NCI-H2196 (cell line): ENCODE measurements at regions not wholly inside any gene's neighbourhood (a gene's known extent, or its start where the extent isn't known, plus 50 kb on each side); places are given as distances from the start of the nearest gene placed in this dataset.

Experiments
- DNase-seq: peaks from one replicate; lab custom pipeline; 2025; ENCODE audit not compliant: unreplicated experiment; lab: John Stamatoyannopoulos, UW

DNA sequence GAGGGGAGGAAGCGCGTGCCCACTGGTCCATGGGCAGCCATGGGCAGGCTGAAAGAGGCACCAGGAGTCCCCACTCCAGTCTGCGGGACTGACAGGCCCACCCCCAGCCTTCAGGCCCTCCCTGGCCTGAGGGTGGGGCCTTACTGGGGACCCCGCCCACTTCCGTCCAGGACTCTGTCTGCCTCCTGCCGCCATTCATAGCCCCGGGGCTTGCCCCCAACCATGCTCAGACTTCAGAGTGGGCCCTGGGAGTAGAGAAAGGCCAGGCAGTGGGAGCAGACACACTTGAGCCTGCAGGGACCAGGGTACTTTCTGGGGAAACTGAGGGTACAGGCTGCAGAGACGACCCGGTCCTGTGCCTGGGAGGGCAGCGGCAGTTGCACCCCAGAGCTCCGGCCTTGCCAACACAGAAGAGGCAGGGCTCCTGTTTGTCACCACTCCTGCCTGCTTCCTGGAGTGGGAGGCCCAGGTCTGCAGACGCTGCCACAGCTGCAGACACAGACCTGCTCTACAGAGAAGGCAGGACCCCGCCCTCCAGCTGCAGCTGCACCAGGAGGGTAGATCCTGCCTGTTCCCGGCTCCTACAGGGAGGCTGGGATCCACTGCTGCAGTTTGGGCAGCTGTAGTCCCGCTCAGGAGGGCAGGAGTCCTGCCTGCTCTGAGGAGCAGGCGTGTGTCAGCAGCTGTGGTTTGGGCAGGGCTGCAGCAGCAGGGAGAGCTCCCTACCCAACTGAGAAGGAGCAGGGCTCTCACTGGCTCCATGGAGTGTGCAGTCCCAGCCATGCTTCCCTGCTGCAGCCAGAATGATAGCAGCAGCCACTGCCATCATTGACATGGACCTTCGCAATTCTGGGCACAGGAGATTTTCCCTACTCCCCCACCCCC, 387.9 kb upstream of the ANO3 start:
- DNase-seq: no peak

DNA sequence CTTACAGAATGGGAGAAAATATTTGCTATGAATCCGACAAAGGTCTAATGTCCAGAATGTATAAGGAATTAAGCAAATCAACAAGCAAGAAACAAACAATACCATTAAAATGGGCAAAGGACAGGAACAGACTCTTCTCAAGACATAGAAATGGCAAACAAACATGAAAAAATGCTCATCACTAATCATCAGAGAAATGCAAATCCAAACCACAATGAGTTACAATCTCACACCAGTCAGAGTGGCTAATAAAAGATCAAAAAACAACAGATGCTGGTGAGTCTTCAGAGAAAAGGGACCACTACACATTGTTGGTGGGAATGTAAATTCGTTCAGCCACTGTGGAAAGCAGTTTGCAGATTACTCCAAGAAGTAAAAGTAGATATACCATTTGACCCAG, 382.0 kb upstream of the ANO3 start:
- DNase-seq: no peak

DNA sequence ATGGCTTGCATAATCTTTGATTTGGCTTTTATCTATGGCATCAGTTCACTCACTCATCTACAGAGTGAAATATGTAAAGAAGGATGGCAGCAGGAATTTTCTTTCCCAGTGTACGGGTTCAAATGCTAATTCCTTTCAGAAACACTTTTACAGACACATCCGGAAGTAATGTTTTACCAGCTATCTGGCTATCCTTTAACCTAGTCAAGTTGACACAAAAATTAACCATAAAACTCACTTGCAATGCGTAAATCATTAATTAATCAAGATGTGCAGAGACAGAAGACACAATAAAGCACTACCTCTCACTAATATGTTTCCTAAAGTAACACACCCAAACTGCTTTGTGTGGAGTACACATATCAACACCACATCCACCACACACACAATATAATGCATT, 378.9 kb upstream of the ANO3 start:
- DNase-seq: no peak

DNA sequence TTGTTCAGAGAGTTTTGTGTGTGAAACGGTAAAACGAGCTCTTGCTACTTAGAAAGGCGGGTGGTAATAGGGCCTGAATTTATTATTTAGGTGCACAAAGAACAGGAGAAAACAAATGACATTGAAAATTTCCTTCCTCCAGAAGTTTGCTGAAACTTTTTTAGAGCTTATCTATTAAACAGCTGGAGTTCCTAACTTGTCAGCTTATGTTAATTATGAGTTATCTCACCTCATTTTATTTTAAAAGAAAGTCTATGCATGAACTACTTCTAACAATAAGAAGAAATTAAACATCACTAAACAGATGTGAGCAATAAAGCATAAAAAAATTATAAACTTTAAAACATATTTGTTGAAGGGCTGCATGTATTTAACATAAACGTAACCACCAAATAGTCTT, 373.9 kb upstream of the ANO3 start:
- no peak for DNase-seq

DNA sequence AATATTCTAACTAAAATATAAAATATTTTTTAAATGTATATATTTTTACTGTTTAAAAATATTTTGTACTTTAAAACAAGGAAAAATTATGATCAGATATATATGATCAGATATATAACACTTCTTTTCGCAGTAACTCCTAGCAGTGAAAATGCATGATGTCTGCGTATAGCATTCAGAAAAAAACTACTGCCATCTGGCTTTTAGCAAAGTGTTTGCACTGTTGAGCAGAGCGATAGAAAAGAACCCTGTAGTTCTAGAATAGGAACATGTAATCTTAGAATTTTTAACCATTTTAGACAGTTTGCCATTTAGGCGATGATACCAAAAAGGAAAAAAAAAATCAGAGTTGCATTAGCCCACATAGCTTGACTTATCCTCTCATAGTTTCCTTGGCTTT, 370.4 kb upstream of the ANO3 start:
- DNase-seq: no peak

DNA sequence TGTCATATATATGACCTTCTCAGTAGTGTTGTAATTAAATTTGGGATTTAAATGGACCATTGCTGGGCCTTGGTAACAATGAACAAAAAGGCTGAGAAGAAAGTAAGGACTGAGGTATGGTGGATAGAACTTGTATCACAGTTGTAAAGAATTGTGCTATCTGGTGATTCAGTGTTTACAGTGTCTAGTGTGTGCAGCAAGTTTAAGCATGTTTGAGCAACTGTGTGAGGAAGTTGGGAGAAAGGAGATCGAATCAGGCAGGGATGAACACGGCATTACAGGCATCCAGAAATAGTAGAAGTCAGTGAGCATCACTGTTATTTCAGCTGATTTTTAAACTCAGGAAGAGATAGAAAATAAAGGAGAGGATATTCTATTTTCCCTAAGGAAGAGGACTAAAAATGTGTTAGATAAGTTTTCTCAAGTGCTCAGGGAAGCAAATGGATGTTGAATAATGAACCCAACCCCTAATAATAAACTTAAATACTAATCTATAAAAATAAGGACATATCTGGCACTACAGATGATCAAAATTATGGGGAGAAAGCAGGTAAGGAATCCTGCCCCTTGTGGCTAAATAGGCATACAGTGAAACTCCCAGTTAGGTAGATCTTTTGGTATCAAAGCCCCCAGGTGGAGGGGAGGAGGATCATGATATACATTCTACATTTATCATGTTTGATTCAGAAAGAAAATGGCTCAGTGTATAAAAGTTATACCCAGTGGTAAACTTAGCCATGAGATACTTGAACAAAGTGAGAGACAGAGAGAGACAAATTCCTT, 361.0 kb upstream of the ANO3 start:
- DNase-seq: no peak

DNA sequence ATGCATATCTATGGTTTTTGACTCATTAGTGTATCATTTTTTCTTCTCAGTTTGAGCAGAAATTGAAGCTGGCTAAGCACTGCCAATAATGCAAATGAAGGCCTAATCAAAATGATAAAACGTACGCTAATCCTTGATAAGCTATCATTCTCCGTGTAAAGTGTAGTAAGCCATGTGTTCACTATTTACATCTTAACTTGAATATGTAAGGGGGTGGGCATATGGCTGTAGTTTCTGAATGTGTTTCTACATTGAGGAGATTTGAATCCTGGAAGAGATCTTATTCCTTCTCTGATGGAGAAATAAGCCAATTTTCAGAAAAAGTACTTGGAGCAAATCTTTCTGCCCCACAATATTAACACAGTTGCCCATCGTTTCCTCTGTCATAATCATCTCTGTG, 351.8 kb upstream of the ANO3 start:
- DNase-seq: no peak

DNA sequence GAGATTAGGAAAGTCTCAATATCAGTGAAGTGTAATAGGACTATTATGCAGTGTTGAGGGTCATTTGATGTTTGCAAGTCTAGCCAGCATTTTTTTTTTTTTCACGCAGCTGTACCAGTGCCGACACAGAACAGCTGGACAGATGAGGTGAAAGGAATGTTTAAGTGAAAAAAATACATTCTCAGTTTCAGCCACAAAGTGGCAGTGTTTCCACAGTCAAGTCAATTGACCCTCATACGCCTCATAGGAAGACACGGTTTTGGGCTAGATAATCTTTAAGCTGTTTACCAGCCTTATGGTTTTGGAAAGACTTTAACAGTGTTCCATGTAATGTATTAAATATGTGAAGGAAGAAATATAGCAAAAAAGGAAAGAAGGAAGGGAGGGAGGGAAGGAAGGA, 349.9 kb upstream of the ANO3 start:
- peak; percentile 11 for DNase-seq

DNA sequence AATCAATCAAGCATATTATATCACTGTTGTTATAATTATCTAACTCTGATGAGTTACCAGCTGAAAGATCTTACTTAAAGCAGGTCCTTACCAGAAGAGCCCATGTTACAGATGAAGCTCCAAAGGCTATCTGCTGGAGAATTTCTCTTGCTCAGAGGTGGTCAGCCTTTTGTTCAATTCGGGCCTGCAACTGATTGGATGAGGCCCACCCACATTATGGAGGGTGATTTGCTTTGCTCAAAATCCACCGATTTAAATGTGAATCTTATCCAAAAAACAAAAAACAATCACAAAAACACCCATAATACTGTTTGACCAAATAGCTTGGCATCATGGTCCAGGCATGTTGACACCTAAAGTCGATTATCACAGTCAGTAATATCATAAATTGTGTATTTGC, 348.6 kb upstream of the ANO3 start:
- no peak for DNase-seq

DNA sequence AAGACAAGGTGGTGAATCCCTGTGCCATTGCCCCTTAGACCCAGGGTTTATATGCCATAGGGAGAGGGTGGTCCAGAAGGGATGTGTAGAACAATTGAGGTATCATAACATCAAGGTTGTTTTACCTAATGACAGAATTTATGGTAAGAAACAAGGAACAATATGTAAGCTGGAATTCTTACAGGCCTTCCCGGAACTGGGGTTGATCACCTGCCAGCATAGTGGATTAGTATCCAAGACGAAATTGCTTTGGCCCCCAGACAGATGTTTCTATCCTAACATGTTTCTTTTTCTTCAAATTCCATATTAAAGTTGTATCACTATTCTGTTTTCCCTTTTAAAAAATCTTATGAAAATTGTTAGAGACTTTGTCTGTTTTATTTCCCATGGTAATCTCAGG, 343.8 kb upstream of the ANO3 start:
- no peak for DNase-seq

DNA sequence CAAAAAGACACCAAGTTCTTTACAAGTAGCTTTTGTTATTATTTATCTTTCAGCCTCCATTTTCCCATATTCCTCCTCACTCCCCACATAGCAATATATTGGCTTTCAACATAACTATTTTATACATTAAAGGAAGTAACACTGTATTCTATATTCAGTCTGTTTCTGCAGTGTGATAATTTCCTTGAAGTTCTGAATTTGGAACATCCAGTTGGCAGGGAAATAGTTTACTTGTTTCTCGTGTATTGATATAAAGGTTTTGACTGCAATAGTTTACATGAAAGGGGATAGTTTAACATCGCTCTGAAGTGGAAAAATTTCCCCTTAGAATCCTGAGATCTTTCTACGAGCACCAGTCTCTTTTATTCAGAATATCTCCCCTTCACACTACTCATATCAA, 341.5 kb upstream of the ANO3 start:
- DNase-seq: no peak

DNA sequence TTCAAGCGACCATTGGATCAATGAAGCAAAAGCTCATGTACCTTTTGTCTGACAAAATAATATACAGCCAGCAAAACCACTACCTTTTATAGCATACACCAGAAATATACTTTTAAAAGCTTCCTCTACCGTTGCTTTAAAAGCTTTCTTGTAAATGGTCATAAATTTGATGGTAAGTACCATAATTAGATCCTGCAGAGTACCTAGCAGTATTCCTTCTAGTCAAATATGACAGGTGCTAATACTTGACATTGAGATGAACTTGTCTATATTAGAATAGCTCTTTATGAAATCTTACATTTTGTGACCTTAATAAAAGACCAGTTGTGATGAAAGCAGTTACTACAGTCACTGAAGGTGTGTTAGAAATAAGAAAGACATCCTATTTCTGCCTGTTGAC, 340.5 kb upstream of the ANO3 start:
- DNase-seq: no peak

DNA sequence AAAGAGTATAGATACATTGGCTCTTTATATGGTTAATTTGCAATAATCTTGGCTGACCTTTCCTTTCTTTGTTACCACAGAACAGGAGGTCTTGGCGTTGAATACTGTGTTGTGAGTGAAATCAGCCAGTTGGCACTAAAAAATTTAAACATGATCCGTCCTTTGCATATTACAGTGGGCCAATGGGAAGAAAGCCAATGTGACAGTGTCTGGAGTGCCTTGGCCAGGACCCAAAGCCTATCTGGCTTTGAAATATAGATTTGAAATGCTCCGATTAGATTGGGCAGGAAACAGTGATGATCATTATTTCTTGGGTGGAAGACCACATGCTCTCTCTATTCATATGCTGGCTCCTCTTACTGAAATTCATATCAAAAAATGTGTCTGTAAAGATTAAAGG, 339.6 kb upstream of the ANO3 start:
- DNase-seq: no peak

DNA sequence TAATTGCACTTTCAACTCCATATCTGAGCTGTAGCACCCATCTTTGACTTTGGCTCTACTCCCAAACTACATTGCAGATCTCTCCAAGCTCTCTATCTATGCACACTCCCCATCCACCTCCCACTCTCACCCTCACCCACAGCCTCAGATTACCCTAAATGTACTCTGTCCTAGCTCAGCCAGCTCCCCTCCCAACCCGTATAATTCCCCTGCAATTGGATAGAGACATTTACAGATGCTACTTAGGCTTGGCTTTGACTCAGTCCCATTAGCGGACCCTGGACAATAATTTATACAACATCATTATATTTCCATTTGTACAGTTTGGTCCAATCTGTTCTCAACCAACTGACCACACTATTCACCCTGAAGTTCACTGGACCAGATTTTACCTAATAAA, 338.9 kb upstream of the ANO3 start:
- DNase-seq: no peak

DNA sequence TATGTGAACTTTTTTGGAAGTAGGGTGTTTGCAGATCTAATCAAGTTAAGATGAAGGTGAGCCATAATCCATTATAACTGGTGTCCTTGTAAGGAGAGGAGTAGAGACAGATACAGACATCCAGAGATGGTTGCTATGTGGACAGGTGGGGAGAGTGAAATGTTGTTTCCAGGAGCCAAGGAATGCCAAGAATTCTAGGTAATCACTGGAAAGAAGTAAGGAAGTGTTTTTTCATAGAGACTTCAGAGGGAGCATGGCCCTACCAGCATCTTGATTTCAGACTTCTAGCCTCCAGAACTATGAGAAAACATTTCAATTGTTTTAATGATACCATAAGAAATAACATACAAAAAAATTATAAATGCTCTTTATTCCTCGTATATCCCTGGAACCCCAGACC, 320.5 kb upstream of the ANO3 start:
- no peak for DNase-seq

DNA sequence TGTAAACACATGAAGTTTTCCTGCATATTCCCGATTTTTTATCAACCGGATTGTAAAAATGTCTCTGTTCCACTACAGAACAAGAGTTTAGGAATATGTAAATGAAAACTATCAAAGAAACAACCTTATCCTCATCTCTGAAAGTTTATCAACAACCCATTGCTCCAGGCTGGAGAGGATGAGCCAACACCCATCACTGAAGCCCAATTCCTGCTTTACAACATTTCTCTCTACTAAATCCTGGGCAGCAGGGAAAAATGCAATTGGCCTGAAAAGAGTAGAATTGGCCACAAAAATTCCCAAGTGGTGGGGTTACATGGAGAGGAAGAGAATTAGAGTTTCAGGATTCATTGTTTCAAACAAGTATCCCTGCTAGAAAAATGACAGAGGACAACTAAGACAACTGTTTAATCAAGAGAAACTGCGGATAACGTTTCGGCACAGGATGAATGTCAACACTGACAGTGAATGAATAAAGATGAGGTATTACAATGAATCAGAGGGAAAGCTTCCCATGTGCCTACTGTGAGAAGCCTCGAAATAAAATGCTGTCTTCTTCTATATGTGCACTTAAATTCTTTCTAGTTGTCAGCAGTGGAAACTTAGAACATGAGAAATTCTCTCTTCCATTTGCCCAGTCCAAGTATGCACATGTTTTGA, 317.3 kb upstream of the ANO3 start:
- DNase-seq: no peak

DNA sequence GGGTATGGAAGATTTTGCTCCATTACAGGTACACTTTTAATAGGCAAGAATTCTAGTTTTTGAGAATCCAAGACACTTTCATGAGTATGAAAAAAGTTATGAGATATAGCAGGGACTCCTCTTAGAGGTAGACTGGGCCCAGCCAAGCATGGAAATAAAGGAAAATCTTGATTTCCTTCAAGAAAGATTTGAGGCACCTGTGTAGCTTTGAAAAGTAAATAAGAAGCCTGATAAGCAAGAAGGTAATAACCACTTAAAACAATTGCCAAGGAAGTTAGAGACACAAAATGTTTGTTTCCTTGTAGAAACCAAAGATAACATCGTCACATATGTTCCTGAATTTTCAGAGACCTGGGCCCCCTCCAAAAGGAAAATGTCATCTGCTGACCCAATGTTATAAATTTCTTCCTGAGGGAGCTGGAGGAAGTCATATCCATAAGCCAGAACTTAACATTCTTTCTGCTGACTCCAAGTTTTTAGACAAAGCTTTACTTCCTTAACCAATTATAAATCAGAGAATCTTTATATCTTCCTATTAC, 314.5 kb upstream of the ANO3 start:
- no peak for DNase-seq

DNA sequence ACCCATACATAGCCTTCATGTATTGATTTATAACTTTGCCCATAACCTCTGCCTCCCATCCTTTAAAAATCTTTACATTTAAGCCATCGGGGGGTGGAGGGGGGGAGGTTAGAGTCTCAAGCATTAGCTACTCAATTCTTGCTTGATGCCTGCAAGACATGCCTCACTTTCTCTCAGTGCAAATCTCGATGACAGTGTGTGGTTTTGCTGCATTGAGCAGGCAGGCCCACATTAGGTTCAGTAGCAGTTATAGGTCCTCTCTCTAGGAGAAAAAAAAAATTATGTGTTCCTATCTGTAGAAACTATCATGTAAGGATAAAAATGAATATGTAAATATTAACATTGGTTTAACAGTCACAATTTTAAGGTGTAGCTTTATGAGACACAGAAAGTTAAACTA, 314.0 kb upstream of the ANO3 start:
- DNase-seq: no peak

DNA sequence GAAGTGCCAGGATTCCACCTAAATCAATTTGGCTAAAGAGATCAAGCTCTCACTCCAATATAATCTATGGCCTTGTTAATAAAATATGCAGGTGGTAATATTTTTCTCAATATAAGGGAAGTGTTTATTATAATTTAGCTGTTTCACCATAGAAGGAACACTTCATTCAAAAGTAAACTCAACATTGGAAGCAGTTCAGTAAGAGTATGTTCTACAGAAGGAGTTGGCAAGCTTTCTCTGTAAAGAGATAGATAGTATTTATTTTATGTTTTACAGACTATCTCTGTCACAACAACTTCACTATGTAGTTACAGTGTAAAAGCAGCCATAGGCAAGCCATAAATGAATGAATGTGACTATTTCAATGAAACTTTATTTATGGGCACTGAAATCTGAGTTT, 313.6 kb upstream of the ANO3 start:
- no peak for DNase-seq

DNA sequence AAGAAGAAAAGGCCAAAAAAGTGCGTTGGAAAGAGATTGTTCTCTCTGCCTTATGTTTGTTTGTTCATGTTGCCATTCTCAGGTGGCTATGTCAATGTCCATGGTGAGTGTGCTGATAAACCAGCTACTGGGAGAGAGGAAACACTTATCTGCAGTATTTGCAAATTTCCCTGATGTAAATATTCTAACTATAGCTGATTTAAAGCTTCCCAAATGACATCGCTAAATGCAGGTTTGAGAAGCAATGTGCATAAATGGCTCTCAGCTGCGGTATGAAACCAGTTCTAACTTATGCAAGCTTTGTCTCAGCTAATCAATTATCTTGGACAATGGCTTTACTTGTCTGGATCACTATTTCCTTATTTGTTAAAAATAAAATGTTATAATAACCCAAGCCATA, 312.5 kb upstream of the ANO3 start:
- no peak for DNase-seq

DNA sequence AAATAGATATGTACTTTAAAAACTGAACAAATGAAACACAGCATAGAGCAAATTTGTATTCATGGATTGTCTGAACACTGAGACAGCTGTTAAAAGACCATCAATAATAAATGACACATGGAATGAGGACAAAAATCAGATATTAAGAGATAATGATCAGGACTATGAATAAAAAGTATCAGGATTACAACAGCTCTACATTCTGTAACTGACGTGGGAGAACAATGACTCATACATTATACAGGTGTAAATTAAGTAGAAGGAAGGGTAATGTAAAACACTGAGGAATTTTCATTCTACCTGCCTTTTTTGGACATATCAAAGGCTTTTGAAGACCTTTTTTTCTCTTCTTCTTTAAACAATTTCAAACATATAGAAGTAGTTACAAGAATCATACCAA, 310.9 kb upstream of the ANO3 start:
- DNase-seq: no peak

DNA sequence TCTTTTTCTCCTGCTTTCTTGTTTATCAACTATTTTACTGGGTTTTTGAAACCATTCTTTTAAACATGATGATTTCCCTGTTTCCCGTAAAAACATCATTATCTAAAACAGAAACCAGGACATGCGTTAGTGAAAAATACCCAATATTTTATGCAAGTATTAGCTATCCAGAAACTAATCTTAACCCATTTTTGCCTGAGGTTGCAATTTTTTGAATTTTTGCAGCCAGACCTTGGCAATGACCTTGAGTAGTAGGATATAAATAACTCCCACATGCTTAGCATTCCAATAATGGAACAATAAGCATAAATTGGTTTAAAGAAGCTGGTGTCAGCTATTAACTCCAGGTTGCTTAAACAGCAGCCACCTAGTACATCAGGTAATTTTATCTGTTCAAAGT, 308.9 kb upstream of the ANO3 start:
- DNase-seq: no peak
